Adrenal gland (tissue), 9 donors: ENCODE measurements at regions not wholly inside any gene's neighbourhood (a gene's known extent, or its start where the extent isn't known, plus 50 kb on each side); places are given as distances from the start of the nearest gene placed in this dataset.

Experiments used
- DNase-seq, 7 donors: peaks; one replicate each; pipeline ENCODE4 v3.0.0-alpha.2; 2019 to 2020
- H3K27ac ChIP-seq, 5 donors: fragments of 200-600 bp; sonication (generic) in 4 of 5; 1 replicate in 3 of 5; 2 replicates in 2 of 5; pipeline versions ENCODE4 v1.5.1 to v1.8.0; 2016 to 2020; ENCODE audit warnings: mild to moderate bottlenecking in 1 of 5
- H3K27me3 ChIP-seq: fragments of 200-600 bp; 2 replicates; pipeline ENCODE4 v1.8.0; 2021
- H3K36me3 ChIP-seq, 2 donors: fragments of 200-600 bp; replicated peaks in 1 of 2; 1 replicate in 1 of 2; 2 replicates in 1 of 2; pipeline versions ENCODE4 v1.5.1 to v1.8.0; 2018 to 2022
- H3K4me1 ChIP-seq, 2 donors: fragments of 200-600 bp; replicated peaks in 1 of 2; 1 replicate in 1 of 2; 2 replicates in 1 of 2; pipeline versions ENCODE4 v1.5.1 to v1.8.0; 2018 to 2021
- H3K4me3 ChIP-seq, 4 donors: fragments of 200-600 bp; sonication (generic) in 3 of 4; one replicate each; pipeline ENCODE4 v1.5.1; 2016 to 2018
- H3K9me3 ChIP-seq, 3 donors: fragments of 200-600 bp; sonication (generic) in 1 of 3; replicated peaks in 1 of 3; 1 replicate in 2 of 3; 2 replicates in 1 of 3; pipeline versions ENCODE4 v1.5.1 to v1.8.0; 2016 to 2021
- CTCF ChIP-seq, 6 experiments: fragments of 450-650 bp in 4 of 6; fragments of 200-600 bp in 2 of 6; sonication (generic) in 1 of 6; IDR thresholded peaks; 1 replicate in 5 of 6; 2 replicates in 1 of 6; pipeline versions ENCODE4 v1.5.1 to v1.8.0; 2016 to 2021; ENCODE audit warnings: antibody characterized with exemption in 6 of 6, mild to moderate bottlenecking in 2 of 6, moderate library complexity in 1 of 6
- POLR2A ChIP-seq, 2 donors: fragments of 450-650 bp; IDR thresholded peaks; one replicate each; pipeline ENCODE4 v1.6.1; 2017; ENCODE audit warnings: antibody characterized with exemption in 2 of 2, mild to moderate bottlenecking in 2 of 2, moderate library complexity in 1 of 2
- WGBS, 4 donors: extraction: QIAGEN DNeasy Blood & Tissue Kit in 2 of 4; methylation state at CpG; one replicate each; pipeline versions ENCODE4 v1.1.5 to v1.1.7; 2013 to 2017; 5-methylcytosine and 5-hydroxymethylcytosine counted together
- intact Hi-C, 2 donors: fragments of 100-400 bp; cut with DNase I; formaldehyde crosslinking; loops; one replicate each; pipeline versions ENCODE4 v1.14.1 to v1.15.0; 2022 to 2023
- donor health status: healthy with polysubstance abuse.
- donor health status: Bipolar disorder and iron deficiency.
- donor health status: DM: yes; HTN: yes; CAD: no.
- donor health status: DM: no; HTN: no; CAD: no.
- donor health status: DM: no; HTN: no; CAD: no.

DNA sequence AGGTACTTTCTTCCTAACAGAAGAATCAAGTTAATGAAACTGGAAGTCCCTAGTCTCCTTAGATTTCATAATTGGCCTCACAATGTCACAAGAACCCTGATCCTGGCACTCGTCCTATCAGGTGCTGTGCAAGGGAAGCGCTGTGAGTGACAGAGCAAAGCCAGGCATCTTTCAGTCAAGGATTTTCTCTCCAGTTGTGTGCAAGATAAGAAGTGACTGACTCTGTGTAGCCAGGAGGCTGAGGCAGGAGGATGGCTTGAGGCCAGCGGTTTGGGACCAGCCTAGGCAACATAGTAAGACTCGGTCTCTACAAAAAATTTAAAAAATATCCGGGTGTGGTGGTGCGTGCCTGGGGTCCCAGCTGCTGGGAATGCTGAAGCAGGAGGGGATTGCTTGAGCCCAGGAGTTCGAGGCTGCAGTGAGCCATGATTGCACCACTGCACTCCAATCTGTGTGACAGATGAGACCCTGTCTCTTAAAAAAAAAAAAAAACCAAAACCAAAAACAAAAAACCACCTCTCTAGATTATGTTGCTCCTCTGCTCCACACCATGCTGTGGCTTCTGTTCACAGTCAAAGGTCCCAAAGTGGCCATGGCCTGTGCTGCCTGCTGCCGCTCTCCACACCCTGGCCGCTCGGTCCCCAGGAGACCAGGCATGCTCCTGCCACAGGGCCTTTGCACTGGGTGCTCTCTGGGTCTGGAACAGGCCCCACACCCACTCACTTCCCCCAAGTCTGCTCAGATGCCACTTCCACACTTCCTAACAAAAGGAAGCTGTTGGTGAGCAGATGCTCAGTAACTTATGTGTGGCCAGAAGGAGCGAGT is 54.2 kb upstream of the CLDN5 start:
- 73 to 83% (median 81%) methylated on average over 11 of the region's 11 CpGs for WGBS, 4 donors
- Histone ChIP-seq H3K9me3 (no peaks in the 10 kb centered on the region), H3K27ac (no peak overlapping the region), H3K36me3 (no peaks in the 10 kb centered on the region), H3K27me3 (no peaks in the 10 kb centered on the region), H3K4me3 (no peak overlapping the region), H3K4me1 (no peaks in the 10 kb centered on the region)
- TF ChIP-seq CTCF (IDR thresholded peaks at IDR 0.05) (no peak), POLR2A (IDR thresholded peaks at IDR 0.05) (no peak)
- peak in 1 of 7 donors; percentile 19 for DNase-seq
- intact Hi-C loops: no loop called here

DNA sequence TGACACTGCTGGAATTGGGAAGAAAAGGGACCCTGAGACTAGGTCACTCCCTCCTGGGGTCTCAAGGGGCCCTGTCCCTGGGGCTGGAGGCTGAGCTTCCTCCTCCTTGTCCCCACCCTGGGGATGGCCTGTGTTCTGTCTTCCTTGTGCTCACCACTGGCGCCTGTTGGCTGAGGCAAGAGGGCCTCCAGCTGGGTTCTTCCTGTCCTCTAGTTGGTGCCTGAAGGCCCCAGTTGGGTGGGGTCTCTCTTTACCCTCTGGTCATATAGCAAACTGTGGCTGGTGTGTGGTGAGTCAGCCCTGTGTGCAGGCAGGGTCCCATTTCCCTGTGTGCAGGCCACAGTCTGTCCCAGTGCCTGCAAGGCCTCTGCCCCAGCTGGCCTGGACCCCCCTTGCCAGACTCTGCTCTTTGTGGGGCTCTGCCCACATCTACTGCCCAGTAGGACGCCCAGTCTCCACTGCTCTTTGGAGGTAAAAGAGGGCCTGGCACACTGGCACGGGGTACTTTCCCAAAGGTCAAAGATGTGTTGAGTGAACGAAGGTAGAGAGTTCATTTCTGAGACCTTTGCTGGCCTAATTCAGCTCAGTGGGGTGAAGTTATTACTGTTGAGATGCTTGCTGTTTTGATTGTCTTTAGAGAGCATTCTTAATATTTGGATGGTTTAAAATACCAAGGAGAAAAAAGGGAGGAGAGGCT is 55.1 kb upstream of the CLDN5 start:
- Histone ChIP-seq H3K4me1 (no peaks in the 10 kb centered on the region), H3K36me3 (no peaks in the 10 kb centered on the region), H3K27ac (no peak overlapping the region), H3K4me3 (no peak overlapping the region), H3K27me3 (no peaks in the 10 kb centered on the region), H3K9me3 (no peaks in the 10 kb centered on the region)
- intact Hi-C loops: no loop called here
- WGBS, 4 donors: 53 to 75% (median 69%) methylated on average over 3 to 4 of the region's 4 CpGs
- DNase-seq: no peak
- TF ChIP-seq POLR2A (IDR thresholded peaks at IDR 0.05) (no peak), CTCF (IDR thresholded peaks at IDR 0.05) (no peak)

DNA sequence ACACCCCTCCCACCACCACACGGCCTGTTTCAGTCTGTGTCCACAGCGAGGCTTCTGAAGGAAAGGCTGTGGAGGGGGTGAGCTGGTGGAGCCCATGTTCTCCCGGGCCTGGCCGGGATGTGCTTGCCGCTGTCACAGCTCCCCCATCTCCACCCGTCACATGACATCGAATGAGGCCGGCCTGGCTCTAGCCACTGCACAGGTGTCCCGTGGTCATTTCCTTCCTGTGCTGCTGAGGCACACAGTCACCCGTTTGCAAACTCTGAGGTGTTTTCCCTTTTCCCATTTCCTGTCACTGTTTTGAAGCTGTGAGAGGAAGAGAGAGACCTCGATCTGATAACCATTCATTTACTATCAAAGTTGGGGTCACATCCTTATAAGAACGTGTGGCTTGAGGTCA is 55.7 kb upstream of the CLDN5 start:
- Histone ChIP-seq H3K4me1 (no peaks in the 10 kb centered on the region), H3K36me3 (no peaks in the 10 kb centered on the region), H3K27ac (no peak overlapping the region), H3K4me3 (no peak overlapping the region), H3K9me3 (no peaks in the 10 kb centered on the region), H3K27me3 (no peaks in the 10 kb centered on the region)
- WGBS, 4 donors: 54 to 81% (median 58%) methylated on average over 12 of the region's 12 CpGs
- no peak for TF ChIP-seq POLR2A (IDR thresholded peaks at IDR 0.05)
- no peak for TF ChIP-seq CTCF (IDR thresholded peaks at IDR 0.05)
- peak in 5 of 7 donors; percentile 26 to 66 (median 27) for DNase-seq
- intact Hi-C loops: no loop called here

- Histone ChIP-seq H3K27me3 (no peaks in the 10 kb centered on the region), H3K4me3 (no peak overlapping the region), H3K36me3 (no peaks in the 10 kb centered on the region), H3K4me1 (no peaks in the 10 kb centered on the region), H3K27ac (no peak overlapping the region), H3K9me3 (no peaks in the 10 kb centered on the region)
- TF ChIP-seq POLR2A (IDR thresholded peaks at IDR 0.05): no peak
- DNase-seq: no peak
- 64 to 76% (median 71%) methylated on average over 5 of the region's 5 CpGs for WGBS, 4 donors
- intact Hi-C loops: no loop called here
Measured at GRCh38 chr22:19580291-19580890, 56.2 kb upstream of the CLDN5 start.
